ENCODE measurements at regions not wholly inside any gene's neighbourhood (a gene's known extent, or its start where the extent isn't known, plus 50 kb on each side); places are given as distances from the start of the nearest gene placed in this dataset.

GRCh38 chr6:130517444-130517931 lies 151.7 kb downstream of the TMEM200A start:
- Histone ChIP-seq H3K27me3 (no peaks in the 10 kb centered on the region), H3K9me3 (no peaks in the 10 kb centered on the region), H3K4me3 (no peak overlapping the region), H3K4me1 (peaks cover 9% of the 10 kb centered on the region), H3K27ac (no peak overlapping the region), H3K36me3 (ENCODE audit: low read depth, missing control alignments) (no peaks in the 10 kb centered on the region)
- TF ChIP-seq CTCF (IDR thresholded peaks at IDR 0.05): no peak
- TF ChIP-seq POLR2A (IDR thresholded peaks at IDR 0.05): no peak
- WGBS, 2 donors: 79 to 81% methylated on average over 3 of the region's 3 CpGs
- intact Hi-C loops (cut with DNase I; ENCODE audit: low total_unique reads): no loop called here
- DNase-seq: no peak

- Histone ChIP-seq H3K4me1 (peaks cover 9% of the 10 kb centered on the region), H3K27ac (no peak overlapping the region), H3K4me3 (no peak overlapping the region), H3K9me3 (no peaks in the 10 kb centered on the region), H3K27me3 (no peaks in the 10 kb centered on the region), H3K36me3 (ENCODE audit: low read depth, missing control alignments) (no peaks in the 10 kb centered on the region)
- DNase-seq: no peak
- TF ChIP-seq POLR2A (IDR thresholded peaks at IDR 0.05) (no peak), CTCF (IDR thresholded peaks at IDR 0.05) (no peak)
- intact Hi-C loops (cut with DNase I; ENCODE audit: low total_unique reads): no loop called here
These were observed 152.8 kb downstream of the TMEM200A start for GRCh38 chr6:130518588-130518987.

- no peaks in the 10 kb centered on the region for H3K36me3 ChIP-seq (ENCODE audit: low read depth, missing control alignments)
- H3K9me3 ChIP-seq: no peaks in the 10 kb centered on the region
- 64 to 73% methylated on average over 3 of the region's 3 CpGs for WGBS, 2 donors
- no peak overlapping the region for H3K4me3 ChIP-seq
- intact Hi-C loops (cut with DNase I; ENCODE audit: low total_unique reads): no loop called here
- no peak for TF ChIP-seq POLR2A (IDR thresholded peaks at IDR 0.05)
- TF ChIP-seq CTCF (IDR thresholded peaks at IDR 0.05): no peak
- no peak for DNase-seq
- peaks cover 9% of the 10 kb centered on the region for H3K4me1 ChIP-seq
- H3K27me3 ChIP-seq: no peaks in the 10 kb centered on the region
- no peak overlapping the region for H3K27ac ChIP-seq
These were observed 154.4 kb downstream of the TMEM200A start for GRCh38 chr6:130520221-130520620.

- no peak for DNase-seq
- H3K4me1 ChIP-seq: peaks cover 9% of the 10 kb centered on the region
- TF ChIP-seq POLR2A (IDR thresholded peaks at IDR 0.05) (no peak), CTCF (IDR thresholded peaks at IDR 0.05) (no peak)
- intact Hi-C loops (cut with DNase I; ENCODE audit: low total_unique reads): no loop called here
- H3K4me3 ChIP-seq: no peak overlapping the region
- 73 to 76% methylated on average over 3 of the region's 3 CpGs for WGBS, 2 donors
- H3K9me3 ChIP-seq: no peaks in the 10 kb centered on the region
- H3K27me3 ChIP-seq: no peaks in the 10 kb centered on the region
- no peak overlapping the region for H3K27ac ChIP-seq
- no peaks in the 10 kb centered on the region for H3K36me3 ChIP-seq (ENCODE audit: low read depth, missing control alignments)
These were observed 155.0 kb downstream of the TMEM200A start for GRCh38 chr6:130520801-130521200.

- no peak for DNase-seq
- Histone ChIP-seq H3K36me3 (ENCODE audit: low read depth, missing control alignments) (no peaks in the 10 kb centered on the region), H3K9me3 (no peaks in the 10 kb centered on the region), H3K4me3 (no peak overlapping the region), H3K27me3 (no peaks in the 10 kb centered on the region), H3K4me1 (peaks cover 3% of the 10 kb centered on the region), H3K27ac (no peak overlapping the region)
- TF ChIP-seq POLR2A (IDR thresholded peaks at IDR 0.05) (no peak), CTCF (IDR thresholded peaks at IDR 0.05) (no peak)
- WGBS, 2 donors: 93 to 99% methylated on average over 5 of the region's 5 CpGs
- intact Hi-C loops (cut with DNase I; ENCODE audit: low total_unique reads): no loop called here
These were observed 158.7 kb downstream of the TMEM200A start for GRCh38 chr6:130524552-130524951.
